AG04449 (cell line): ENCODE measurements at regions not wholly inside any gene's neighbourhood (a gene's known extent, or its start where the extent isn't known, plus 50 kb on each side); places are given as distances from the start of the nearest gene placed in this dataset.

ENCODE experiments used
- CTCF ChIA-PET: fragments of 350-600 bp; formaldehyde crosslinking; extraction: SDS; loops from one replicate; lab custom pipeline; 2021; ENCODE audit warnings: antibody characterized with exemption; lab: Yijun Ruan, JAX
- POLR2A ChIA-PET: fragments of 400-600, 350-600 bp; formaldehyde crosslinking; extraction: SDS; loops from one replicate; lab custom pipeline; 2020; ENCODE audit warnings: antibody characterized with exemption, inconsistent platforms; lab: Yijun Ruan, JAX
- DNase-seq: peaks from one replicate; pipeline ENCODE4 v3.0.0-alpha.2; 2010; ENCODE audit warnings: low read depth, low spot score
- H3K4me3 ChIP-seq: 2 replicates; pipeline ENCODE4 v1.5.1; 2011; ENCODE audit warnings: low read depth, mild to moderate bottlenecking, control low read depth, low read length
- TF ChIP-seq, protein P1 (sequence below): IDR thresholded peaks from one replicate; pipeline ENCODE4 v1.5.1; 2011; ENCODE audit warnings: mild to moderate bottlenecking, moderate library complexity, low read length, control low read depth, inconsistent platforms; ENCODE audit not compliant: insufficient read depth; ENCODE audit errors: missing control alignments

DNA sequence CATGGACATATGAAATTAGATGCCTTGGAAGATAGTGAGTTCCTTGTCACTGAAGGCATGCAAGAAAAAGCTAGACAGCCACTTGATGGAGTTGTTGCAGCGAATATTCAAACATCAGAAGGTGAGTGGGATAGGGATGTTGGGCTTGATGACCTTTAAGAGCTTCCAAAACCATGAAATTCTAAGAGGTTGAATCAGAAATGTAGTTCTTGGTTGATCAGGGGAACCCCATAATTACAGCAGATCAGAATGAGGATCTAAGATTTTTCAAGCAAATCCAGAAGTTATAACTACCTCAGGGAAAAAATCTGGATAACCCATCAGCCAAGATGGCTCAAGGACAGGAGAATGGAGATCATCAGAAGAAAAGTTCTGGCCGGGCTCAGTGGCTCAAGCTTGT is 244.3 kb upstream of the NR4A3 start:
- no peak overlapping the region for H3K4me3 ChIP-seq
- CTCF ChIA-PET = interaction anchor here (1.7 kb wide), 1 partner anchor 87 kb away, joined by 3 read pairs; no protein-coding TSS in a partner anchor
- TF ChIP-seq, protein P1, sequence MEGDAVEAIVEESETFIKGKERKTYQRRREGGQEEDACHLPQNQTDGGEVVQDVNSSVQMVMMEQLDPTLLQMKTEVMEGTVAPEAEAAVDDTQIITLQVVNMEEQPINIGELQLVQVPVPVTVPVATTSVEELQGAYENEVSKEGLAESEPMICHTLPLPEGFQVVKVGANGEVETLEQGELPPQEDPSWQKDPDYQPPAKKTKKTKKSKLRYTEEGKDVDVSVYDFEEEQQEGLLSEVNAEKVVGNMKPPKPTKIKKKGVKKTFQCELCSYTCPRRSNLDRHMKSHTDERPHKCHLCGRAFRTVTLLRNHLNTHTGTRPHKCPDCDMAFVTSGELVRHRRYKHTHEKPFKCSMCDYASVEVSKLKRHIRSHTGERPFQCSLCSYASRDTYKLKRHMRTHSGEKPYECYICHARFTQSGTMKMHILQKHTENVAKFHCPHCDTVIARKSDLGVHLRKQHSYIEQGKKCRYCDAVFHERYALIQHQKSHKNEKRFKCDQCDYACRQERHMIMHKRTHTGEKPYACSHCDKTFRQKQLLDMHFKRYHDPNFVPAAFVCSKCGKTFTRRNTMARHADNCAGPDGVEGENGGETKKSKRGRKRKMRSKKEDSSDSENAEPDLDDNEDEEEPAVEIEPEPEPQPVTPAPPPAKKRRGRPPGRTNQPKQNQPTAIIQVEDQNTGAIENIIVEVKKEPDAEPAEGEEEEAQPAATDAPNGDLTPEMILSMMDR = no peak
- POLR2A ChIA-PET = no interaction called here
- no peak for DNase-seq

GRCh38 chr9:99578666-99579065 is 243.0 kb upstream of the NR4A3 start:
- ChIA-PET CTCF (no interaction called here), POLR2A (no interaction called here)
- DNase-seq = no peak
- no peak overlapping the region for H3K4me3 ChIP-seq
- TF ChIP-seq, protein P1 = no peak

- CTCF ChIA-PET = no interaction called here
- POLR2A ChIA-PET = no interaction called here
- no peak for DNase-seq
- TF ChIP-seq, protein P1 = no peak
- H3K4me3 ChIP-seq = no peak overlapping the region
Measured at GRCh38 chr9:99579964-99580363, 241.7 kb upstream of the NR4A3 start.

GRCh38 chr9:99582814-99583213 is 238.9 kb upstream of the NR4A3 start:
- no peak for DNase-seq
- TF ChIP-seq, protein P1 = no peak
- ChIA-PET CTCF (no interaction called here), POLR2A (no interaction called here)
- no peak overlapping the region for H3K4me3 ChIP-seq

- DNase-seq = no peak
Measured at GRCh38 chr9:99588299-99588698, 233.4 kb upstream of the NR4A3 start.

DNA sequence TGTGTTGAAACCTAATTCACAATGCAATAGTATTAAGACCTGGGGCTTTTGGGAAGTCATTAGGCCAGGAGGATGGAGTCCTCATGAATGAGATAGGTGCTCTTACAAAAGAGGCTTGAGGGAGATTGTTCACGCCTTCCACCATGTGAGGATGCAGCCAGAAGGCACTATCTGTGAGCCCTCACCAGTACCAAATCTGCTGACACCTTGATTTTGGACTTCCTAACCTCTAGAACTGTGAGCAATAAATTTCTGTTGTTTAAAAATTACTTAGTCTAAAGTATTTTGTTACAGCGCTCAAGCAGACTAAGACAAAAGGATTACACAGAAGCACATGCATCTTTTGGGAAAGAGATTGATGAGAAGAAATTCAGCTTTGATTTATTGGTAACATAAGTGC is 232.9 kb upstream of the NR4A3 start:
- H3K4me3 ChIP-seq = no peak overlapping the region
- DNase-seq = no peak
- ChIA-PET POLR2A (no interaction called here), CTCF (no interaction called here)
- TF ChIP-seq, protein P1 = no peak

More at GRCh38 chr9:99588299-99588698, 233.4 kb upstream of the NR4A3 start:
- H3K4me3 ChIP-seq = no peak overlapping the region
- POLR2A ChIA-PET = no interaction called here
- TF ChIP-seq, protein P1 = no peak
- CTCF ChIA-PET = no interaction called here
